NCI-H460 (cell line): ENCODE measurements at regions not wholly inside any gene's neighbourhood (a gene's known extent, or its start where the extent isn't known, plus 50 kb on each side); places are given as distances from the start of the nearest gene placed in this dataset.

Experiments
- DNase-seq: peaks from one replicate; pipeline ENCODE4 v3.0.0-alpha.2; 2016; ENCODE audit warnings: low read depth; ENCODE audit errors: extremely low read depth

GRCh38 chr6:129778793-129779192, 68.8 kb upstream of the ARHGAP18 start:
- no peak for DNase-seq

GRCh38 chr6:129777371-129777770, 67.4 kb upstream of the ARHGAP18 start:
- no peak for DNase-seq

GRCh38 chr6:129776542-129777330, 66.8 kb upstream of the ARHGAP18 start:
- no peak for DNase-seq

- DNase-seq, result peak; percentile 76
These were observed 64.9 kb upstream of the ARHGAP18 start for GRCh38 chr6:129774697-129775447.

GRCh38 chr6:129773304-129773703, 63.3 kb upstream of the ARHGAP18 start:
- DNase-seq, result no peak

- DNase-seq, result no peak
These were observed 61.7 kb upstream of the ARHGAP18 start for GRCh38 chr6:129771678-129772077.

GRCh38 chr6:129767776-129768485, 58.0 kb upstream of the ARHGAP18 start:
- no peak for DNase-seq

GRCh38 chr6:129766959-129767728, 57.2 kb upstream of the ARHGAP18 start:
- no peak for DNase-seq

GRCh38 chr6:129764761-129765407, 54.9 kb upstream of the ARHGAP18 start:
- no peak for DNase-seq

- DNase-seq, result no peak
These were observed 50.0 kb upstream of the ARHGAP18 start for GRCh38 chr6:129759796-129760605.
